Right lobe of liver (tissue), 6 donors: ENCODE measurements at regions not wholly inside any gene's neighbourhood (a gene's known extent, or its start where the extent isn't known, plus 50 kb on each side); places are given as distances from the start of the nearest gene placed in this dataset.

ENCODE experiments used
- ATAC-seq, 4 donors: fragments of 200-7000 bp; cut with Tn5 transposase; one replicate each; pipeline ENCODE4 v1.9.1; 2020; ENCODE audit warnings: mild to moderate bottlenecking in 4 of 4, moderate library complexity in 4 of 4
- DNase-seq, 3 donors: peaks; one replicate each; pipeline ENCODE4 v3.0.0-alpha.2; 2020
- H3K27ac ChIP-seq, 3 donors: fragments of 200-600 bp; one replicate each; pipeline ENCODE4 v1.8.0; 2022
- H3K27me3 ChIP-seq, 2 donors: fragments of 200-600 bp; one replicate each; pipeline ENCODE4 v1.8.0; 2022
- H3K36me3 ChIP-seq, 4 donors: fragments of 200-600 bp; sonication (generic) in 1 of 4; one replicate each; pipeline versions ENCODE4 v1.5.1 to v1.8.0; 2017 to 2022; ENCODE audit warnings: control low read depth in 1 of 4
- H3K4me1 ChIP-seq, 4 donors: fragments of 200-600 bp; sonication (generic) in 1 of 4; one replicate each; pipeline versions ENCODE4 v1.5.1 to v1.8.0; 2017 to 2022; ENCODE audit warnings: control low read depth in 1 of 4
- H3K4me3 ChIP-seq, 3 donors: fragments of 200-600 bp; one replicate each; pipeline ENCODE4 v1.8.0; 2022
- H3K9me3 ChIP-seq, 4 donors: fragments of 200-600 bp; sonication (generic) in 1 of 4; one replicate each; pipeline versions ENCODE4 v1.5.1 to v1.8.0; 2017 to 2022; ENCODE audit warnings: control low read depth in 1 of 4
- POLR2A ChIP-seq: fragments of 450-650 bp; IDR thresholded peaks from one replicate; pipeline ENCODE4 v1.6.1; 2017; ENCODE audit warnings: antibody characterized with exemption, mild to moderate bottlenecking
- WGBS: methylation state at CpG from one replicate; pipeline ENCODE4 v1.1.6; 2018; ENCODE audit warnings: low coverage, low lambda C conversion rate; ENCODE audit not compliant: insufficient coverage; ENCODE audit errors: missing lambda C conversion rate; 5-methylcytosine and 5-hydroxymethylcytosine counted together
- intact Hi-C, 2 donors: fragments of 100-400 bp; cut with DNase I; formaldehyde crosslinking; loops; one replicate each; pipeline versions ENCODE4 v1.11.2 to v1.14.1; 2022
- TF ChIP-seq, protein P1 (sequence below), 4 donors: fragments of 200-600 bp in 3 of 4; fragments of 450-650 bp in 1 of 4; IDR thresholded peaks; one replicate each; pipeline versions ENCODE4 v1.5.1 to v1.8.0; 2016 to 2022; ENCODE audit warnings: antibody characterized with exemption in 4 of 4, mild to moderate bottlenecking in 2 of 4
- donor health status: DM: no; HTN: yes; CAD: no.
- donor health status: DM: no; HTN: no; CAD: no.
- donor health status: DM: no; HTN: no; CAD: no.
- donor health status: DM: no; HTN: yes; CAD: no.
- donor health status: DM: no; HTN: yes; CAD: no.

GRCh38 chr3:43922374-43922773 is 231.6 kb downstream of the ABHD5 start:
- WGBS: 47% methylated on average over 3 of the region's 3 CpGs
- H3K36me3 ChIP-seq: no peaks in the 10 kb centered on the region
- no peak for TF ChIP-seq POLR2A
- TF ChIP-seq, protein P1, sequence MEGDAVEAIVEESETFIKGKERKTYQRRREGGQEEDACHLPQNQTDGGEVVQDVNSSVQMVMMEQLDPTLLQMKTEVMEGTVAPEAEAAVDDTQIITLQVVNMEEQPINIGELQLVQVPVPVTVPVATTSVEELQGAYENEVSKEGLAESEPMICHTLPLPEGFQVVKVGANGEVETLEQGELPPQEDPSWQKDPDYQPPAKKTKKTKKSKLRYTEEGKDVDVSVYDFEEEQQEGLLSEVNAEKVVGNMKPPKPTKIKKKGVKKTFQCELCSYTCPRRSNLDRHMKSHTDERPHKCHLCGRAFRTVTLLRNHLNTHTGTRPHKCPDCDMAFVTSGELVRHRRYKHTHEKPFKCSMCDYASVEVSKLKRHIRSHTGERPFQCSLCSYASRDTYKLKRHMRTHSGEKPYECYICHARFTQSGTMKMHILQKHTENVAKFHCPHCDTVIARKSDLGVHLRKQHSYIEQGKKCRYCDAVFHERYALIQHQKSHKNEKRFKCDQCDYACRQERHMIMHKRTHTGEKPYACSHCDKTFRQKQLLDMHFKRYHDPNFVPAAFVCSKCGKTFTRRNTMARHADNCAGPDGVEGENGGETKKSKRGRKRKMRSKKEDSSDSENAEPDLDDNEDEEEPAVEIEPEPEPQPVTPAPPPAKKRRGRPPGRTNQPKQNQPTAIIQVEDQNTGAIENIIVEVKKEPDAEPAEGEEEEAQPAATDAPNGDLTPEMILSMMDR (IDR thresholded peaks at IDR 0.05): no peak
- H3K9me3 ChIP-seq: no peaks in the 10 kb centered on the region
- intact Hi-C loops: no loop called here
- ATAC-seq: peak; percentile 29 to 59 (median 38)
- no peak for DNase-seq
- no peaks in the 10 kb centered on the region for H3K4me1 ChIP-seq
- no peak overlapping the region for H3K4me3 ChIP-seq
- H3K27ac ChIP-seq: no peak overlapping the region
- no peaks in the 10 kb centered on the region for H3K27me3 ChIP-seq

DNA sequence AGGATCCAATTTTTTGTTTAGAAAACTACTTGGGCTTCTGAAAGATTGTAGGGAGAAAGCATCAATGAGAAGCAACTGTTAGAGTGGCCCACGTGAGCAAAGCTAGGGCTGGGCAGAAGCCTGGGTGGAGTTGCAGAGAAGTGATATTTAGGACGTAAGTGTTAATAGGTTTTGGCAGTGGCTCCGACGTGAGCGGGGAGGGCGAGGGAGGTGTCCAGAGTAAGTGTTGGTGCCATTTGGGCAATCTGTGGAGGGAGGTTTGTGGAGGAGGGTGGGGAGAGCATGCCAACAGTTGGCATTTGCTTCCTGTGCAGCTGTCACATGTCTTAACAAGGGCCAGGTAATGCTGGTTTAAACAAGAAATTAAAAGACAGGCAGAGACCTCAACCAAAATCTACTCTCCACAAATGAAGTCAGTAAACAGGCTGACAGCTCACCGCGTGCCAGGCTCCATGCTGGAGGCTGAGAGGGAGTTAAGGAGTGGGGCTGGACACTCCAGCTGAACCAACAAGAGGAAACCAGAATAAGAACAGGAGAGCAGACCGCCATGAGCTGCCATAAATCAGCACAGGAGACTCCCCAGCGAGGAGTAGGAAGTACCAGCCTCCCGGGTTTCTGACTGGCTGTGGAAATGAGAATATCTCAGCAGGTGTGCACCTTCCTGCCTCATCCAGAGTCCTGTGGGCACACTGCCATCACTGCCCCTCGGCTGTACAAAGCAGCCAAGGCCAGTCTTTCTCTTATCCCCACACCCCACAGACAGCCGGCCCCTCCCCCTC is 232.6 kb downstream of the ABHD5 start:
- DNase-seq (no peak), ATAC-seq (no peak)
- no peak overlapping the region for H3K4me3 ChIP-seq
- WGBS: 39% methylated on average over 11 of the region's 13 CpGs
- intact Hi-C loops: no loop called here
- H3K36me3 ChIP-seq: no peaks in the 10 kb centered on the region
- no peak for TF ChIP-seq POLR2A
- TF ChIP-seq, protein P1 (IDR thresholded peaks at IDR 0.05): no peak
- no peaks in the 10 kb centered on the region for H3K27me3 ChIP-seq
- no peaks in the 10 kb centered on the region for H3K9me3 ChIP-seq
- H3K4me1 ChIP-seq: no peaks in the 10 kb centered on the region
- no peak overlapping the region for H3K27ac ChIP-seq

DNA sequence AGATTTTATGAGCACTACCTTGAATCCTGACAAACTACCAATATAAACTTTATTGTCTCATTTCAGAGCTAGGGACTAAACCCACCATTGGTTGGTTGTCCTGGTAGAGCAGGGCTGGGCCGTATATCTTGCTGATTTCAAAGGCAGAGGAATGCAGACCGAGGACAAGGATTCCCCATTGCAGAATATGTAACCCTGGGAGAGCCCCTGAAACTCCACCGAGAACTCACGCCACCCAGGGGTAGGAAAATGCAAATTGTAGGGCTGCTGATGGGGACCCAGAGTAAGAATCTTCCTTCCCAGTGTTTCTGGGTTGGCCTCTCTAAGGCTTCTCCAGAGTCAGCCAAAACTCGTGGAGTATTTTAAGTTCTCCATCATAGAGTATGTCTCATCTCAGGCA is 235.3 kb downstream of the ABHD5 start:
- ATAC-seq: no peak
- 52% methylated on average over 4 of the region's 5 CpGs for WGBS
- no peak overlapping the region for H3K27ac ChIP-seq
- H3K4me1 ChIP-seq: no peaks in the 10 kb centered on the region
- intact Hi-C loops: no loop called here
- H3K27me3 ChIP-seq: no peaks in the 10 kb centered on the region
- DNase-seq: no peak
- H3K9me3 ChIP-seq: no peaks in the 10 kb centered on the region
- H3K4me3 ChIP-seq: no peak overlapping the region
- H3K36me3 ChIP-seq: no peaks in the 10 kb centered on the region
- TF ChIP-seq, protein P1 (IDR thresholded peaks at IDR 0.05): no peak
- no peak for TF ChIP-seq POLR2A

DNA sequence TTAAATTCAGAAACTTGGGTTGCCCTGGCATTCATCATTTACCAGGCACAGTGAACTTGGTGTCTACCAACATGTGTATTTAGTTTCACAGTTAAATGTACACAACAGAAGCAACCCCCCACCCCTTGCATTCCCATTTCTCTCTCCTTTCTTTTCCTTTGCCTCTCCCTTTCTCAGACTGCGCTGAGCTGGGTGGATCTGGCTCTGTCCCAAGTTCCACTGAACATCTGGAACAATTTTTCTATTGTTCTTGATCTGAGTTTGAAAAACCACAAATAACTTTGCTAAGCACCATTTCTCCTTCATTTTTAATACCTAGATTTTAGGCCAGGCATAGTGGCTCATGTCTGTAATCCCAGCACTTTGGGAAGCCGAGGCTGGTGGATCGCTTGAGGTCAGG is 242.2 kb downstream of the ABHD5 start:
- H3K27ac ChIP-seq: no peak overlapping the region
- DNase-seq: no peak
- TF ChIP-seq, protein P1 (IDR thresholded peaks at IDR 0.05): no peak
- no peak for TF ChIP-seq POLR2A
- no peak for ATAC-seq
- no peak overlapping the region for H3K4me3 ChIP-seq
- no peaks in the 10 kb centered on the region for H3K27me3 ChIP-seq
- intact Hi-C loops: no loop called here
- WGBS: 59% methylated on average over 3 of the region's 3 CpGs
- H3K9me3 ChIP-seq: no peaks in the 10 kb centered on the region
- H3K36me3 ChIP-seq: no peaks in the 10 kb centered on the region
- H3K4me1 ChIP-seq: no peaks in the 10 kb centered on the region
